PC-3 (cell line): ENCODE measurements at regions not wholly inside any gene's neighbourhood (a gene's known extent, or its start where the extent isn't known, plus 50 kb on each side); places are given as distances from the start of the nearest gene placed in this dataset.

Source experiments
- CTCF ChIP-seq: fragments of 300-600 bp; sonication (generic); conservative IDR thresholded peaks from 2 replicates; pipeline ENCODE4 v1.5.1; 2017; ENCODE audit warnings: antibody characterized with exemption, low read depth, mild to moderate bottlenecking, low read length
- EZH2 ChIP-seq: fragments of 300-600 bp; sonication (generic); IDR thresholded peaks from one replicate; pipeline ENCODE4 v1.6.1; 2017; ENCODE audit warnings: antibody characterized with exemption, mild to moderate bottlenecking, low read length; ENCODE audit not compliant: unreplicated experiment
- EZH2phosphoT487 ChIP-seq: fragments of 300-600 bp; sonication (generic); IDR thresholded peaks from 2 replicates; pipeline ENCODE4 v1.6.1; 2018; ENCODE audit warnings: mild to moderate bottlenecking, antibody characterized with exemption, low read length, borderline replicate concordance

- TF ChIP-seq CTCF (no peak), EZH2 (no peak), EZH2phosphoT487 (no peak)
Measured at GRCh38 chr9:3018071-3018470, 174.2 kb upstream of the PUM3 start.
